Stimulated activated CD4-positive, alpha-beta T cell treated with anti-CD3 and anti-CD28 coated beads, TNF-alpha, amount 100 ng/mL, for 24 hours (primary cell): ENCODE measurements at regions not wholly inside any gene's neighbourhood (a gene's known extent, or its start where the extent isn't known, plus 50 kb on each side); places are given as distances from the start of the nearest gene placed in this dataset.
"Not testable (repeated sequence)": the region's sequence is repeated elsewhere in the genome, so short reads cannot be mapped to it uniquely, and the experiment has no call there.

ENCODE experiments used
- DNase-seq, 3 experiments: peaks; one replicate each; pipeline ENCODE4 v3.0.0-alpha.2; 2020; ENCODE audit warnings: low read depth in 3 of 3

DNA sequence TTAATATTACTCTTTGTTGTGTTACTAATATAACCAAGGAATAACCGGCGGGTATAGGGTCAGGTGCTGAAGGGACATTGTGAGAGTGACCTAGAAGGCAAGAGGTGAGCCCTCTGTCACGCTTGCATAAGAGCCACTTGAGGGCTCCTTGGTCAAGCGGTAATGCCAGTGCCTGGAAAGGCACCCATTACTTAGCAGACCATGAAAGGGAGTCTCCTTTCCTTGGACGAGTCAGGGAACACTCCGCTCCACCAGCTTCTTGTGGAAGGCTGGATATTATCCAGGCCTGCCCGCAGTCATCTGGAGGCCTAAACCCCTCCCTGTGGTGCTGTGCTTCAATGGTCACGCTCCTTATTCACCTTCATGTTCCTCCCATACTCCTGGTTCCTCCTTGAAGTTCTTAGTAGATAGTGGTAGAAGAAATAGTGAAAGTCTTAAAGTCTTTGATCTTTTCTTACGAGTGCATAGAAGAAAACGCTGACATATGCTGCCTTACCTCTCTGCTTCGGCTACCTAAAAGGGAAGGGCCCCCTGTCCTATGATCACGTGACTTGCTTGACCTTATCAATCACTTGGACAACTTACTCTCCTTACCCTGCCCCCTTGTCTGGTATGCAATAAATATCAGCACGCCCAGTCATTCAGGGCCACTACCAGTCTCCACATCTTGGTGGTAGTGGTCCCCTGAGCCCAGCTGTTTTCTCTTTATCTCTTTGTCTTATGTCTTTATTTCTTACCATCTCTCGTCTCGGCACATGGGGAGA is 59.6 kb upstream of the DMRTB1 start:
- not testable (repeated sequence) for DNase-seq

DNA sequence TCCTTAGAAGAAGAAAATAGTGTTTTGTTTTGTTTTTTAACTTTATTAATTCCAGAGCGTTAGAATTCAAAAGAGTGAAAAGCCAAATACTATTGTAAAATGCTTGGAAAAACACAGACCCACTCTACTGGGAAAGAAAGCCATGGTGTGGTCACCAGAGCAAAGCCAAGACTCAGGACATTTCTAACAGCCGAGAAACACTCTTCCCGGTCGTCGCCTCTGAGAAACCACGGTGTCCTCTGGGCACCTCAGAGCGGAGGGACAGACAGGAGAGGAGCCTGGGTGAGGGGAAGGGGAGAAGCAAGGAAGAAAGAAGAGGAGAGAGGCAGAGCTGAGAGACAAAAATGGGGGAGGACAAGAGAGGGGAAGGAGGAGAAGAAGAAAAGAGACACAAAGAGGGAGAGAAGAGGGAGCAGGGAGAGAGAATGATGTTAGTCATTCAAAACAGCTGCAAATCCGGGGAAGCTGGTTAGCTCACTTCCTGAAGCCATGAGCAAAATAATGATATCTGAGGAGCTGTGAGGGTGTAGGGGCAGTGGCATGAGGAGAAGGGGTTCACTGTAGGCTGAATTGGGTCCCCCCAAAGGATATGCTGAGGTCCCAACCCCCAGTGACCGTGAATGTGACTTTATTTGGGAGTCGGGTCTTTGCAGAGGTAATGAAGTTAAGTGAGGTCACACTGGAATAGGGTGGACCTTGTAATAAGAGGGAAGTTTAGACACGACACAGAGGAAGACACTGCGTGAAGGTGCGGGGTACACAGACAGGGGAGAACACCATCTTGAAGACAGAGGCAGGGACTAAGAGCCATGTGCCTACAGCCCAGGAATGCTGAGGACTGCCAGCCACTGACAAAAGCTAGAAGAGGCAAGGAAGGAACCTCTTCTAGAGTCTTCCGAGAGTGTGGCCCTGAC is 58.2 kb upstream of the DMRTB1 start:
- no peak for DNase-seq

DNA sequence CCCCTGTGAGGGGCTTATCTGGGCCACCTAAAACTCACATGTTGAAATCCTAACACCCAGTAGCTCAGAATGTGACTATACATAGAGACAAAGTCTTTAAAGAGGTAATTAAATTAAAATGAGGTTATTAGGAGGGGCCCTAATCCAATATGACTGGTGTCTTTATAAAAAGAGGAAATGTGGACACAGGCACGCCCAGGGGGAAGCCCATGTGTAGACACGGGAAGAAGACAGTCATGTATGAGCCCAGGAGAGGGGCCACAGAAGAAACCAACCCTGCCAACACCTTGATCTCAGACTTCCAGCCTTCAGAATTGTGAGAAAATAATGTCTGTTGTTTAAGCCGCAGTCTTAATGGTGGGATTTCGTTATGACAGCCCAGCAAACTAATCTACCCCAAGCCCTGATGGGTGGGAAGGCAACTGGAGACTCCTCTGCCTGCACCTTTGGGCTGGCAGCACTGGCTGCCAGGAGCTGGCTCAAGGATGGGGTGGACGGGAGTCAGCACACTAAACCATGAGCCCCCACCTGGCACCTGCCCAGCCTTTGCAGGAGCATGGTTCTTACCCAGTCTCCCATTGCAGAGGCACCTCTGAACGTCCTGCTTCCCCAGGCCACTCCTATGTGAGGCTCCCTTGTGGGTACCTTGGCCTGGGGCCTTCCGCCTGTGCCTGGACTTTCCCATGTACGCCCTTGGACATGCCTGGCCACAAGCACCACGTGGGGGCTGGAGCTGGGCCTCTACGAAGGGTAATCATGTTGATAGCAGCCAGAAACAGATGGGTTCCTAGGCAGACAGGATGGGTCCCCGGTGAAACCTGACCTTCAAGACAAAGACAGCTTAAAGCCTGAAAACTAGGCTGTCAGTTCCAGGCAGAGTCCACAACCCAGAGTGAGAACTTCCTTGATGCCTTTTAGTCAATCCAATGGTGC is 57.1 kb upstream of the DMRTB1 start:
- DNase-seq, result no peak

DNA sequence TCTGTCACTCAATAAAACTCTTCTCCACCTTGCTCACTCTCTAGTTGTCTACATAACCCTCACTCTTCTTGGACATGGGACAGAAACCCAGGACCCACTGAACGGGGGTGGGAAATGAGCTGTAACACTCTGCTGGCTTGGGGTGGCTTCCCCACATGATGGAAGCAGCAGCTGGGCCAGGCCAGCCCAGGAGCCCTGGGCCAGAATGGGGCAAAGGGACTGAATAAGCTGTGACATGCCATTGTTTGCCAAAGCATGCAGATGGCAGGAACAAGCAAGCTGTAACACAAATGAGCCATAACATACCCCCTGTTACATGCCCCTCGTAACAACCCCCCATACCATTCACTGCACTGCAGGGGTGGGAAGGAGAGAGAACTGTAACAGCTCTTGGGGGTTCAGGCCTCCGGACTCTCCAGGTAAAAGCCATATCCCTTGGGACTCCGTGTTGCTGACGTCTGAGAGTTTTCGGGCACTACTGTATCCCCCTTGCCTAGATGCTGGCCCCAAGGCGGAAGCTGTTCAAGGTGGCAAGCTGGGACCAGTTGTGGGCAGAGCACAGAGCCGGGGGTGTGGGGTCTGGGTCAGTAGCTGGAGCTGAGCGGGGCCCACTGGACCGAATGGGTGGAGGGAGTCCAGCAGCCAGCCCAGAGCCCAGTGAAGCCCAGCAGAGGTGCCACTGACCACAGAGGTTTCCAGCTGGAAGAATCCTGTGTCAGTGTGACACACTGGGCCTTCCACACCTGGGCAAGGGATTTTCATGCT is 56.1 kb upstream of the DMRTB1 start:
- DNase-seq, result no peak

DNA sequence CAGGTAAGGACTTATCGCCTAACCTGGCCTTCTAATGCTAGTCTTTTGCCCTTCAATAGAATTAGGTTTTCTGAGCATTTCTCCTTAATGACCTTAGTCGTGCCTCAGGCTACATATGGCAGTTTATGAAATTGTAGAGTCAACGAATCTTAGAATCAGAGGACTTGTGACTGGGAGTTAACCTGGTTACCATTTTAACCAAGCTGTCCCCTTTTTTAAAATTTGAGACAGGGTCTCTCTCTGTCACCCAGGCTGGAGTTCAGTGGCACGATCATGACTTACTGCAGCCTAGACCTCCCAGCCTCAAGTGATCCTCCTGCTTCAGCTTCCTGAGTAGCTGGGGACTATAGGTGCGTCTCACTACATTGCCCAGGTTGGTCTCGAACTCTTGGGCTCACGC is 53.5 kb upstream of the DMRTB1 start:
- no peak for DNase-seq

DNA sequence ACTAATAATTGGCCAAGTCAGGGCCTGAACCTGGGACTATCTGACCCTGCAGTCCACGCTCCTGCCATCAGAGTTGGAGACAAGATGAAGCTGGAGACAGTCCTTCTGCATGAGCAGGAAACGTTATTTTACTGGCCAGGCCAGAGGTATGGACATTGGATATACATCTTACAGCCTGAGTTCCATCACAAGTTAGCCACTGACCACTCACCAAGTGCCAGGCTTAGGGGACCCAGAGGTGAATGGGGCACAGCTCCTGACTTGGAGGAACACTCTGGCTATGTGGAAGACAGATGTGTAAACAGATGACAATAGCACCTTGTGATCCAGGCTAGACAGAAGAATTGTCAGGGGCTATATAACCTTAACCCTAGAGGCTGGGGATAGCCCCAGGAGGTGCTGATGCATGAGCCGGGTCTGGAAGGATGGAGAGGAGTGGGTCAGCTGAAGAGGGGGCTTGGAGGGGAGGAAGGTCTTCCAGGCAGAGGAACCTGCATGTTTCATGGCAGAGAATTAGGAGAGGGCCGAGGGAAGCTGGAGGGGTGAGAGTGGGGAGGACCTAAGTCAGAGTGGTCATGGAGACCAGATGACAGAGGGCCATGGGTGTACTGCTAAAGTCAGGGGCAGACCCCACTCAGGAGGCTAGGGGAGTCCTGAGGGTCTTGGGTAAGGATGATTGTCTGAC is 52.5 kb upstream of the DMRTB1 start:
- no peak for DNase-seq

DNA sequence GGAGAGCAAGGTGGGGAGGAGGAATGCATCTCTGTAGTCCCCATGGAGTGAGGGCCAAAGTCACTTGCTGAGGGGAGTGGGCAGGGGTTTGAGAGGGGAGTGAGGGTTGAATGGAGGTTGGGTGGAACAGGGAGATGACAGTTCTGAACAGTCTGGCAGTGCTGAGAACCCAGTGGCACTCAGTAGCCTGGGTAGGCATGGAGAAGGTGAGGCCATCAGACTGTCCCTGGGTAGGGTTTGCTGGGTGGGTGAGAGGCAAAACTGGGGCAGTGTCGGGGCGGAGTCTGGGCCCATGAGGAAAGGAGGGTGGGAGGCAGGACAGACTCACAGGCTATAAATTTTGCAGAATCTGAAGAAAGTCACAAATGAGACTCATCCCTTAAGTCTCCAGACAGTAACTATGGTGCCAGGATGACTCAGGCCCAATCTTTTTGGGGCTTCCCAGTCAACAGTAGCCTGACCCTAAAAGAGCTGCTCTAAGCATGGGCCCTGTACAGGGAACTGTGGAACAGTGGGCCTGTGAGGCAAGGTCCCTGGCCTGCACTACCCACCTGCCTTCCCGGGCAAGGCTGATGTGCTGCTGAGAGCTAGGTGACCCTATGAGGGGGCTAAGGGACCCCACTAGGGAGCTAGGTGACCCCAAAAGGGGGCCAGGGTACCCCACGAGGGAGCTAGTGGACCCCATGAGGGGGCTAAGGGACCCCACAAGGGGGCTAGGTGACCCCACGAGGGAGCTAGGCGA is 51.0 kb upstream of the DMRTB1 start:
- DNase-seq, result no peak

DNA sequence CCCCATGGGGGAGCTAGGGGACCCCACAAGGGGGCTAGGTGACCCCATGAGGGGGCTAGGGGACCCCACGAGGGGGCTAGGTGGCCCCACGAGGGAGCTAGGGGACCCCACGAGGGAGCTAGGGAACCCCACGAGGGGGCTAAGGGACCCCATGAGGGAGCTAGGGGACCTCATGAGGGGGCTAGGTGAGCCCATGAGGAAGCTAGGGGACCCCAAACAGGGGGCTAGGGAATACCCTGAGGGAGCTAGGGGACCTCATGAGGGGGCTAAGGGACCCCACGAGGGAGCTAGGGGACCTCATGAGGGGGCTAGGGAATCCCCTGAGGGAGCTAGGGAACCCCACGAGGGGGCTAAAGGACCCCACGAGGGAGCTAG is 50.5 kb upstream of the DMRTB1 start:
- DNase-seq, result no peak

DNA sequence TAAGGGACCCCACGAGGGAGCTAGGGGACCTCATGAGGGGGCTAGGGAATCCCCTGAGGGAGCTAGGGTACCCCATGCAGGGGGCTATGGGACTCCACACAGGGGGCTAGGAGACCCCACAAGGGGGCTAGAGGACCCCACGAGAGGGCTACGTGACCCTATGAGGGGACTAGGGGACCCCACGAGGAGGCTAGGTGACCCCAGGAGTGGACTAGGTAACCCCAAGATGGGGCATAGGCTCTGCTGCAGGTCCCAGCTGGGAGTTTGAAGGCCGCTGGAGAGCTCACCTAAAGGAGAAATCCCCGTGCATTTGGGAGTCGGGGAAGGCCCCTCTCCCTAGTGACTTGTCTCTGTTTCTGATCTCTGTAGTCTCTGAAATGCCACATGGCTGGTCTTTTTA is 50.0 kb upstream of the DMRTB1 start:
- no peak for DNase-seq
